HG02759 (cell line): ENCODE measurements at regions not wholly inside any gene's neighbourhood (a gene's known extent, or its start where the extent isn't known, plus 50 kb on each side); places are given as distances from the start of the nearest gene placed in this dataset.

ENCODE experiments used
- ATAC-seq: cut with Tn5 transposase; IDR thresholded peaks from one replicate; pipeline ENCODE4 v1.9.1; 2021; ENCODE audit warnings: mild to moderate bottlenecking, moderate library complexity; ENCODE audit not compliant: unreplicated experiment

DNA sequence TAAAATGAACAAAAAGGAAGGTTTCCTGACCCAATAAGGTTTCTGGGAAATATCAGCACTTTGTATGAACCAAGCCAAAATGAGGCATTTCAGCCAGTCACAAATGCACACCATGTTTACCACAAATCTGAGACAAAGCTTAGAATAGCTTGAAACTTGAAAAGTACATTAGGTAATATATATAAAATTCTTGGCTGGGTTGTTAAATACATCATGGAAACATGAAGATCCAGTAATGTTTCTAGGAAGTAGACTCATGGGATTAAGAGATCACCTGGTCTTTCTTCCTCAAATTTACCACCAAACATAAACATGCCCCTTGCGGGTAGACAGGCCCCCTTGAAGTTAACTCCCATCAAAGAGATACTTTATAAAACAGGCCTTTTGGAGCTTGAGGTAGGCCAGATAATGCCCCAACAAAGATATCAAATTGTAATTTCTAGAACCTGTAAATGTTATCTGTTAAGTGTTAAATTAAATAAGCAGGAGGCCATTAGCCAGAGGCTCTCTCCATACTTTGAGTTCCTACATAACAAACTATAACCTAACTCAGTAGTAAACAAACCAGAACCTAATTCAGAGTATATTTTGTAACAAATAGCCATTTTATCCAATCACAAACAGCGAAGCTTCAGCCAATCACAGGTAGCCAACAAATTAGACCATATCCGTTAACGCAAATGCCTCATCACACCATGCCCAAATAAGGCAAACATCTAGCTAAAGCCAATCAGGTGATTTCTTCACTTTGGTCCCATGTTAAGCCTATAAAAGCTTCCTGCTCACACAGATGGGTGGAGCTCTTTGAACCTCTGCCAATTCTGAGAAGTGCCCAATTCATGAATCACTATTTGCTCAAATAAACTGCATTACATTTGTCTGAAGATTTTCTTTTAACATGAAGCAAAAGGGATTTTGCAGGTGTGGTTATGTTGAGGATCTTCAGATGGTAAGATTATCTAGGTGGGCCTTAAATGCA, 127.9 kb upstream of the TARS1 start:
- no peak for ATAC-seq

DNA sequence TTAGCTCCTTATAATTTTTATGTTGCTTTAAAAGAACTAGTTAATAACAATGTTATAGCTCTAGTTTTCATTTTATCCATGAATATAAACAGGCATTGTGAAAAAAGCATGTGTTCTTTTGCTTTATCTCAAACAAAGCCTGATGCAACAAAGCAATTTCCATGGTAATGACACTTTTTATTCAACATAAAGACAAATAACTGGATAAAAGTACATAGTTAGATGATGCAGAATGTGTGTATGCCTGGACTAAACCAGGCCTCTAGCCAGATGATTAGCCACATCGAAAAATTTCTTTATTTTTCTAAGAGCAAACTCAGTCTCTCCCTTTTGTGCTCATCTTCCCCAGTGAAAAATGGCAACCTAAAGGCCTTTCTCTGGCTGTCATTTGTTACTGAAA, 125.6 kb upstream of the TARS1 start:
- ATAC-seq, result no peak

DNA sequence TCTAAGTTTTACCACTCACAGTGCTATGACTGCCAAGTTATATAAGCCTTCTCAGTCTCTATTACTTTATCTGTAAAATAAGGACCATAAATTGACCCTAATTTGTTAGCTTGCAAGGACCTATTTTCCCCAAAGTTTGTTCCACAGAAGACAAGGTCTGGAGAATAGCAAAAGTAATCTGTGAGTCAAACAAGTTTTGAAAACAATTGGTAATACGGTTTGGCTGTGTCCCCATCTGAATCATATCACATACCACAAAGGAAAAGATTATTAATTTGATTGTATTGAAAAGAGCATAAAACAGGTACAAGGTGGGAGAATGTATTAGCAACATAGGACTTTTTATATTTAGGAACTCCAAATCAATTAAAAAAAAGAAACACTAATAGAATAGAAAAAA, 124.0 kb upstream of the TARS1 start:
- no peak for ATAC-seq

DNA sequence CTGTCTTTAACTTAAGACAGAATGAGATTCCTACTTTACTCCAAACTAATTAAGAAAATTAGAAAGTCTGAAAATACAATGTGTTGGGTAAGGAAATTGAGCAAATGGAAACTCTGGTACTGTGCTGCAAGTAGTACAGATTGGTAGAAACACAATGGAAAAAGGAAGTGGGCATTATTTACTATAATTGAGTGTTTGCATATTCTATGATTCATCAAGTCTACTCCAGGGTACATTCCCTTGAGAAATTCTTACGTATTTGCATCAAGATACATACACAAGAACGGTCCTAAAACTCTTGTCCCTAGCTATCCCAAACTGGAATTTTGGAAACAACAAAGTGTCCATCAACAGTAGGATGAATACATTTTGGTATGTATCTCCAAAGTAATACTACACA, 123.5 kb upstream of the TARS1 start:
- no peak for ATAC-seq

DNA sequence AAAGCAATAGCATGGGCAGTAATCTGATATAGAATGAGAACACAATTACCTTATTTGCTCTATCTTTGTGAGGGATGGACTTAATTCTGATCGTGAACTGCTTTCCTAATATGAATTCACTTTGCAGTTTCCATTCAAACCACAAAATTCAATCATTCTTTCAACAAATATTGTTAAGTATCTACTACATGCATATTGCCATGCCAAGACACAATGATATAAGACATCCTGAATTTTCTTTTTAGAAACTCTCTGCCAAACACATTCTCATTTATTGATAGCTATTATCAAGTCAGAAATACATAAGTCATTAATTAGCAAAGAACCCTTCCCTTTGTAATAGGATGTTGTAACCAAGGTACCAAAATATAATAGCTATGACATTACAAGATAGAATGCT, 121.6 kb upstream of the TARS1 start:
- ATAC-seq, result no peak

DNA sequence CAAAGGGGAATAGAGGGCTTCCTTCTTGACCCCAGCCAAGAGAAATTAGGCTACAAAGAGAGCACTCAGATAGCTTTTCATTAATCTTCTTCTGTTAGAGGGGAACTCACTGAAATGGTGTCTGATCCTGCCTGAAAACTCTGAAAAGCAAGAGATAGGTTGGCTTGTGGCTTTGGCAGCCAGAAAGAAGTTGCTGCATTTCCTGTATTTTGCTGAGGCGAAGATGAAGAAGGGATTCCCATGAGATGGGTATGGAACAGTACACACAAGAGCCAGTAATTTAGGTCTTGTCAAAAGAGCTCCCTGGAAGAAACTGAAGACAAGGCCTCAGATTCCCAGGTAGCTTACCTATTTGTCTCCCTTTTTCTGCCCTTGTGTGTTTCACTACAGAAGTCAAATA, 120.9 kb upstream of the TARS1 start:
- ATAC-seq, result no peak

DNA sequence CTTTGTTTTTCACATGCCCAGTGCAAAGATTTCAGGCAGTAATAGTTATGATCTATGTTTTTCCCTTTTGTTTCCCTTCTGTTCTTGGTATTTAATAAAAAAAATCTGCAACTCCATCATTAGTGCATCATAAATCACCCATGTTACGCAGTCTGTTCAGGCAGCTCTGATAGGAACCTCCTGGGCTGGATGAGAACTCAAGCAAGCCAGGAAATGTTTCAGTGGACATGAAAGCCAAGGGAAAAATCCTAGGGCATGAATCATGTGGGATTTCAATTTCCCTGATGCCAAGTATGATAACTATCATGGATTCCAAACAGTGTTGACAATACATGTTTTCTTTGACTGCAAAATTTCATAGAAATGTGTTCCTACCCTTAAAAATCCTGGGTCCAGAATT, 119.7 kb upstream of the TARS1 start:
- no peak for ATAC-seq

DNA sequence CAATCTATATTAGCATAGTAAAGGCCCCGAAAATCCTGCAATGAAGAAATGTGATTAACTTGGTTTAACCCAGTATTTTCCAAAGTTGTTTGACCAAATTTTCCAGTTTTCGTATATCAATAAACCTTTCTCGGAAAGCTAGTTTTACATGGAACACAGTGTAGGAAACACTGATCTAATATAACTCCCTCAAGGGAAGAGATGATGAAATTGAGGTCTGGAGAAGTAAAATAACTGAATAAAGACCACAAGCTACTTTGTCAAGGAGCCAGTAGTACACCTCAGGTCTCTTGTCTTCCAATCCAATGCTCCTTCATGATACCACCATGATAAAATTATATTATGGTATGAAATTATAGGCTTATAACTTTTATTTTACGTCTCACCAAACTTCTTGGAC, 118.1 kb upstream of the TARS1 start:
- ATAC-seq, result no peak

DNA sequence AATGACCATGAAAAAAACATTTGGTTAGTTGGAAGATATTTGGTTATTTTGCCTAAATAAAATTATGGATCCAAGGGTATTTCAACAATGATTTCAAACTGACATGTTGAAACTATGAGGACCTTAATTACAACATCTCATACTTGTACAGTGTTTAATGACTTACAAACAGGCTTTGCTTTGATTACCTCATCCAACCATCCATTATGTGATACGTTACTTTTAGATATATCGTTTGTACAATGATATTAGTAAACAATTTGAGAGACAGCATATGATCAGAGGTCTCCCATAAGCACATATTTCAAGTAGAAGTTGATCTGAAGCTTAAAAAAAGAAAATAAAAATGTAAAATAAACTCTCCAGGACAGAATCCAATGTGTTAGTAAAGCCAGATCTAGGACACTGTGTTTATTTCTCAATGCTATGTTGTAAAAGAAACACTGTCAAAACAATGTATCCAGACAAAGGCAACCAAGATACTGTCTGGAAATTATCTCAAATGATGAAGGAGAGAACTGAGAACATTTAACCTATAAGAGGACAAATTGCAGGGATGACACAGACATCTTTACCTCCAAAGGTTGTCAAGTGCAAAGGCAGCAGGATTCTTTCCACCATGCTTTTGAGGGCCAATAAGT, 116.0 kb upstream of the TARS1 start:
- no peak for ATAC-seq

DNA sequence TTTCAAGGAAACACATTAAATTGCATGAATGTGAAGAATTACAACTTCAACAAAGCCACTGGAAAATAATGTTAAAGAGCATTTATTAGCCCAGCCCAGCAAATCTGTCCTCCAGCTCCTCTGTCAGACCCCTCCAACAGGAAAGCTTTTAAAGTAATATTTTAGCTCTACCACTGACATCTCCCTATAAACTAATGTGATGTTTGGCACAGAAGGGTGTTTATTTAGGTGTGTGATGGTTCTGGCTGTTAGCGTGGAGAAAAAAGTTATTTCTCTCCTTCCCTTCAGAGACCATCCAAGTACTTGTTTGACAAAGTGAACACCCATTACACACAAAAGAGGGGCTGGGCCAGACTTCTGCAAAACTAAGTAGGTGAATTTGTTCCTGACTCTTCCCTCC, 111.9 kb upstream of the TARS1 start:
- no peak for ATAC-seq

DNA sequence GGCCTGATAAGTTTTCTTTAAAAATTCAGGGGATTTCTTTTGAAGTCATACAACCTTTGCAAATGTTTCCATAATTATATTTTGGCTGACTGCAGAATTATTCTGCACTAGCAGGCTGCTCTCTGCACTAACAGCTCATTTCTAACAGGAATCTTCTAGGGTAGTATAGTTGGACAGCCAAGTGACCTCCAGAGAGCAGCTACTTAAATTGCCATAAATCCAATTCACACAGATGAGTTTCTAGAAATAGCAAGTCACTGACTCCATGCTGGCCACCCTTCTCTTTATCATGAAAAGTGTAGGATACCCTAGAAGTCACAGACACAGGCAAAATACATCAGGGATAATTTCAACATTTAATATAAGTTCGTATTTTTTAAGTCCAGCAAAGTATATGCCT, 110.9 kb upstream of the TARS1 start:
- ATAC-seq, result no peak

DNA sequence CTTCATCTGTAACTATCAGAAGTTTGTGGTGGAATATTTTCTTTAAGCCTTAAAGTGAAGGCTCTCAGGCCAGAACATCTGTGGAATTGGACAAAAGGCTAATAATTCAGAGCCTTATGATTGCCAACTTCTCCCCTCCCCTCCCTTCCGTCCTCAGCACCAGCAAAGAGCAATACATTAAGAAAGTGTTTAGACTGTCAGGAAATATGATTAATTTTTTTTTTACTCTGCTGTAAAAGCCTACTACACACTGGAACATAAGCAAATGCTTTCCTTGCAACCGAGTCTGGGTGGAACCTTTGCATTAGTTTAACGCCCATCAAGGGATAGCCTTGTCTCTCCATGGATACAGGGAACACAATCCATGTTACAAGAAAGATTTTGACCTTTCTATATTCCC, 110.3 kb upstream of the TARS1 start:
- no peak for ATAC-seq

DNA sequence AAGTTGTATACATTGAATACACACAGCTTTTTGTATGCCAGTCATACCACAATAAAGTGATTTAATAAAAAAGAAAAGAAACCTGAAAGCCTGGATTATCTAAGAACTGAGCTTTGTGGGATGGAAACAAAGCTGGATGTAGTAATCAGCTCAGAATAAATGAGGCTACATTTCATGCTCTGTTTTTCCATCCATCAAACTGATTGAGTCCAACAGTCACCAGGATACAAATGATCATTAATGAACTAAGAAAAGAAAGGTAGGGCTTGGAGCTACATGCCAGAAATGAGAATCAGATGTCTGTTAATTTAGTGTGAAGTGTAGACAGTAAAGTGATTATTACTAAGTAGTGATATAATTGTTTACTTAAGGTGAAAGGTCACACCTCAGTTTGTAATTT, 109.8 kb upstream of the TARS1 start:
- ATAC-seq, result no peak

DNA sequence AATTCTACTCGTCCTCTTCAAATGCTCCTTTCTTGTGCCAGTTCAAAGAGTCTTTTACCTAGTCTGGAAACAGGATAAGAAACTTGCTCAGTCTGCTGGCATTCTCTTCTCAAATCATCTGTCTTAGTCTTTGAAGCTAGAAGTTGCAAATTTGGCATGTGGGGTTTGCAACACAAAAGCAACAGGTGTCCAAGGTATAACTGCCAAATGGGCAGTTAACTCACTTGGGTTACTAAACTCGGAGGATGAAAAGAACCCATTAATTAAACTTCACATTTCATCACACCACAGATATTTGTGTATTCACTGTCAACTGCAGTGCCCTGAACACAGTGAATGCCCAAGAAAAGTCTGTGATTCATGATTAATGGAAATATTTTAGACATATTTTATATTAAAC, 108.0 kb upstream of the TARS1 start:
- ATAC-seq, result no peak

DNA sequence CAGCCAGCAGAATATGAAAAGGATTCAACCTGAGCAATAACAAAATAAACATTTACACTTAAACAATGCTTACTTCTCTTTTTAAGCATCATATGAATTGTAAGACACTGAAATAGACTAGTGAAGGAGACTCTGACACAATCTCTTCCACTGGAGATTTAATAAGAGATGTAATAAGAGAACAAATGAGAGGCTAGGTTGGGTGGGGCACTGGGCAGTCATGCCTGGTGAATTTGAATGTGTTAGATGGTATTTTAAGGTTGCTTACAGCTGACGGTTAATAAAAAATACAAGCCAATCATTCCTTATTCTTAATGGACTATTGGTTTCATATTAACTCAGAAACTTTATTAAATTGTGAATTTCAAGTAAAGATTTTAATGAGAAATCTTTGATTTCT, 105.9 kb upstream of the TARS1 start:
- no peak for ATAC-seq

DNA sequence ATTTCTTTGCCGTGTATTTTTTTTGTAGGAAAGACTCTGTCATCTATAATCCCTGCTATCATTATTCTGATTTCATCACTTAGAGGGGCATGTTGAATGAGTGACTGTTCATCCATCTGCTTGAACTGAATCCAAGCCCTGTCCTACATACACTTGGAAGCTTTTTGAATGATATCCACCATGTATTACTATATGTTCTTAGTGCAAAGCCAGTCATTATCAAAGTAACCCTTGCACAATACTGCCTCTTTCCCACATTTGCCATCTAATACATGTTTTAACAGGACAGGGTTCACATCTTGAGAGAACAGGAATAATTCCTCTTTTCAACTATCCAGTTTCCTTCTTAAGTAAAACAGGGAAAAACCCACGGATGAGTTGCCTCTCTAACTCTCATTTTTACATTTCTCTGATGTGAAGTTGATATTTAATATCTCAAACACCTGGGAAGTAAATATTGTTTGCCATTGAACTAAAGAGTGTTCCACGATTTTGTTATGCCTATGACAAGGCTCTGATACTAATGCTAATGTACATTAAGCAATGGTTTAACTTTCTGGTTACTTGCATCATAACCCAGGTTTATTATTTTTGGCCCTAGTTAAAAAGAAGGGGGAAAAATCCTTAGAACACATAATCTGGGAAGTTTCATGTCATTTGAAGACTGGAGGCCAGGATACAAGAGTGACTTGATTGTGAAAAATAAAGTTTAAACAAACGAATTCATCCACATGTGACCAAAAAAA, 103.7 kb upstream of the TARS1 start:
- no peak for ATAC-seq

DNA sequence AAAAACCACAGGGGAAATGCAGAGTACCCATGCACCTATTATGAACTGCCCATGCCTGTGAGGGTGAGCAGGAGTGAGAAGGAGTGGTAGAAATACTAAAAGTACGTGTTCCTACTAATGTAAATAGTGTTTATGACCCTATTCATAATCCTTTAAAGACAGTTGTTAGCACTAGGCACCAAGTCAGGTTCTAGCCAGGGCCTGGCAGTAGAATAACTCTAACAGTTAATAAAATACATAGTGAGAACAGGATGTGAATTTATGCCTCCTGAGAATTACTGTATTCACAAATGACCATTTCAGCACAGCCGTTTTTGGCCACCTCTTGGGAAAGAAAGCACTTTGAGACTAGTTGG, 103.2 kb upstream of the TARS1 start:
- ATAC-seq, result no peak

DNA sequence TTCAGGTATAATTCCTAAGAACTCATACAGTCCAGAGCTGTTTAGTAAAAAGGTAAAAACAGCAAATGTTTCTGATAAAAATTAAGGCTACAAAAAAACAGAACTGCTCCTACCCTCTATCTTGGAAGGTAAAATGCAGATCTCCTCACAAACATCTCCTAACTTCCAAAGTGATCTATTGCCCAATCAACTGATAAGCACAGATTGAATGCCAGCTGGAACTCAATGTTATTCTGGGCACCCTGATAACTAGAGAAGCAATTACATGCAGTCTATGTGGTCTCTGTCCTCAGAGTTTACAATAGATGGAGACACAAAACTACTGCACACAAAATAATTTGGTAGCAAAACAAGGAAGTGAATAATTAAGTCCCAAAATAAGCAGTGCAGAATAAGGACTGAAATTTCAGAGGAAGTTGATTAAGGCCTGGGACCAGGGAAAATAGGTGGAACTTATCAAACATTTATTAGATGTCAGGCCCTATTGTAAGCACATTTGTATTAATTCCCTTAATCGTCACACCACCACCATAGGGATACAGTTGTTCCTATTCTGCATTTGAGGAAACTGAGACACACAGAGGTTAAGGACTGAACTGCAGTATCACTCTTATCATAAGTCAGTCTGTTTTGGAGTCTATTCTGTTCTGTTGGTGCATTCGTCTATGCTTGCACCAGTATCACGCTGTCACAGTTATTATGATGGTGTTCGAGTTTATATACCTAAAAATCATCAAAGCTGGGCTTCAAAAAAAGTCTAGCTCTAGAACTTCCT, 102.2 kb upstream of the TARS1 start:
- ATAC-seq, result no peak

DNA sequence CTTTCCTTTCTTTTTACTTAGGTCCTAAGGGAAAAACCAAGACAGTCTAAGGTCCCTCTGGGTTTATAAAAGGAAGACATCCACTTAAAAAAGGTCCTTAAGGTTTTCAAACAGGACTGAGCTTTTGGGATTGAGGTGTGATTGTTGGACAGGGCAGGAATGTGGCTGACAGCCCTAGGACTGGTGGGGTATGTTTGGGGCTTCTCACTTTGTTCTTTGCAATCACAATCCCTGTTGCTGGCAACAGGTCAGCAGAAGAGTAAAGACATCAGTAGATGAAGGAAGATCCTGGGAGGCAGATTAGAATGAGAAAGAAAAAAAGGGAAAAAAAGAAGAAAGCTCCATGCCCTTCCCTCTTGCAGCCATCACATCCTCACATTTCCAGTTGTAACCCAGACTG, 101.4 kb upstream of the TARS1 start:
- ATAC-seq, result no peak

DNA sequence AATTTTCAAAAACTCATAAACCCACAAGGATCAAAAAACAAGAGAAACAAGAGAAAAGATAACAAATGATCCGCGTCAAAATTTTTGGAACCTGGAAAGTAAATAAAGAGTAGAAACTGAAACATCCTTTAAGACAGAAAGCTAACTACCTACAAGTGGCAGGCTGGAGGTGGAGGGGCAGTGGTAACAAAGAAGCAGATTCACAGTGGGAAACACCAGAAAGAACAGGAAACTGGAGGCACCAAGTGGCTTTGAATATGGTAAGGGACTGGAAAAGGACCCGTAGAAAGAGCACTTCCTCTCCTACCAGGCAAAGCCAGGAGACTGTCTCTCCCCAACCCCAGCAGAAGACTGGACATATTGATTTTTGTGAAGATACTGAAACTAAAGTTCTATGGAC, 100.6 kb upstream of the TARS1 start:
- ATAC-seq, result no peak

DNA sequence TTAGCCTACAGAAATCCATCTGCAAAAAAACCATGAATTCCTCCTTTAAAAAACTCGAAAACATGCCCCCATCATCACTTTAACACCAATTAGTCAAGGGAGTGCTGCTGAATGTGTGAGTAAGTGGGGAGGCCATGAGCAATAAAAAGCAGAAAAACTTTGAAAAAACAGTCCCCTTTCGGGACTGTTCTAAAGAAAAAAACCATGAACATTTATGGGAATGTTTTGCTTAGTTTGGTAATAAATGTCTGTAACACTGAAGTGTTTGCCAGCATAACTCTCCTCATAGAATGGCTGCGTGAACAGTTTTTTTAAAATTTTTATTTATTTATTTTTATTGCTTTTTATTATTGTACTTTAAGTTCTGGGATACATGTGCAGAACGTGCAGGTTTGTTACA, 99.4 kb upstream of the TARS1 start:
- no peak for ATAC-seq
